ENCODE measurements at regions not wholly inside any gene's neighbourhood (a gene's known extent, or its start where the extent isn't known, plus 50 kb on each side); places are given as distances from the start of the nearest gene placed in this dataset.
A peak's percentile ranks its signal among the peaks of the same experiment; 100 is the strongest.

- no peak overlapping the region for H3K4me3 ChIP-seq (ENCODE audit: low read length in 3 of 3)
- no peak overlapping the region for H3K9ac ChIP-seq (ENCODE audit: low read depth in 1 of 3, low read length in 3 of 3)
- no peaks in the 10 kb centered on the region for H3K9me3 ChIP-seq (ENCODE audit: control insufficient read depth in 3 of 3, low read length in 3 of 3)
- H3K4me1 ChIP-seq (ENCODE audit: control insufficient read depth in 3 of 3, insufficient read depth in 3 of 3, low read length in 3 of 3) = no peaks in the 10 kb centered on the region
- no peak overlapping the region for H3K27ac ChIP-seq (ENCODE audit: low read depth, low read length)
- H3K36me3 ChIP-seq (ENCODE audit: control insufficient read depth in 3 of 3, insufficient read depth in 3 of 3, low read length in 3 of 3) = no peaks in the 10 kb centered on the region
- H3K27me3 ChIP-seq (ENCODE audit: control insufficient read depth in 3 of 3, insufficient read depth in 3 of 3, low read length in 3 of 3) = peaks cover 4 to 6% (median 4%) of the 10 kb centered on the region in 3 donors
Measured at GRCh38 chr14:98704441-98704840, 567.6 kb downstream of the BCL11B start.

DNA sequence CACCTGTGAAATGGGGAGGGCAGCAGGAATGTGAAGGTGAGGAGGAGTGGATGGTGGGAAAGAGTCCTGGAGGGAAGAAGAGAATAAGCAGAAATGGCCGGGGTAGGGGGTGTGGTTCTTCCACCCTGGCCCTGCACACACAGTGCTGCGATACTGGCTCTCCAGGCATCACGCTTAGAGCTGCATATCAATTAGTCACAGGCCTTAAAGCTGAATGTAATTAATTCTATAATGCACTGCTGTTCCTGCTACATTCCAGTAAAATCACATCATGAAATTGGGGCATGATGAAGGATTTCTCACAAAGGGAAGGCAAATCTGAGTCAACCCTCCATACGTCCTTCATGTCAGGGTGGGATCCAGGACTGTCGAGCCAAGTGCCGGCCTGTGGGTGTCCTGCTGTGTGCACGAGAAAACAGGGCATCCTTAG, 566.1 kb downstream of the BCL11B start:
- H3K36me3 ChIP-seq (ENCODE audit: control insufficient read depth in 3 of 3, insufficient read depth in 3 of 3, low read length in 3 of 3) = no peaks in the 10 kb centered on the region
- H3K27me3 ChIP-seq (ENCODE audit: control insufficient read depth in 3 of 3, insufficient read depth in 3 of 3, low read length in 3 of 3) = peaks cover 4 to 6% (median 4%) of the 10 kb centered on the region in 3 donors
- no peaks in the 10 kb centered on the region for H3K9me3 ChIP-seq (ENCODE audit: control insufficient read depth in 3 of 3, low read length in 3 of 3)
- H3K9ac ChIP-seq (ENCODE audit: low read depth in 1 of 3, low read length in 3 of 3) = no peak overlapping the region
- H3K27ac ChIP-seq (ENCODE audit: low read depth, low read length) = no peak overlapping the region
- no peaks in the 10 kb centered on the region for H3K4me1 ChIP-seq (ENCODE audit: control insufficient read depth in 3 of 3, insufficient read depth in 3 of 3, low read length in 3 of 3)
- H3K4me3 ChIP-seq (ENCODE audit: low read length in 3 of 3) = no peak overlapping the region

DNA sequence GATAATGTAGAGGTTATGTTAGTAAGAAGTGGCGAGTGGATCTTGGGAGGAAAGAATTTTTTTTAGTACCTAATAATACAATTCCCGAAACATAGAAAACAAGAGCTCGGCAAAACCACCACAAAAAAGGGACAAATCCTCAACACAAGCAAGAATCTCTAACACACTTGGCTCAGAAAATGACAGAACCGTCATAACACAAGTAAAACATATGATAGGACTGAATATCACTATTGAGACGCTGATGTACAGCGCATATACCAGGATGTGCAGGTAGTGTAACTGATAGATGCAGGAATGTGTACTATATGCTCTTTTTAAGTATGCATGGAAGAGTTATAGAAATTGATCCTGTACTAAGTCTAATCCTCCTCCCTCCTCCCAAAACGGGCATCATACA, 564.5 kb downstream of the BCL11B start:
- Histone ChIP-seq H3K9ac (ENCODE audit: low read depth in 1 of 3, low read length in 3 of 3) (no peak overlapping the region), H3K4me1 (ENCODE audit: control insufficient read depth in 3 of 3, insufficient read depth in 3 of 3, low read length in 3 of 3) (no peaks in the 10 kb centered on the region), H3K27ac (ENCODE audit: low read depth, low read length) (no peak overlapping the region), H3K4me3 (ENCODE audit: low read length in 3 of 3) (no peak overlapping the region), H3K9me3 (ENCODE audit: control insufficient read depth in 3 of 3, low read length in 3 of 3) (no peaks in the 10 kb centered on the region), H3K27me3 (ENCODE audit: control insufficient read depth in 3 of 3, insufficient read depth in 3 of 3, low read length in 3 of 3) (peaks cover 4% of the 10 kb centered on the region in 3 donors), H3K36me3 (ENCODE audit: control insufficient read depth in 3 of 3, insufficient read depth in 3 of 3, low read length in 3 of 3) (no peaks in the 10 kb centered on the region)

DNA sequence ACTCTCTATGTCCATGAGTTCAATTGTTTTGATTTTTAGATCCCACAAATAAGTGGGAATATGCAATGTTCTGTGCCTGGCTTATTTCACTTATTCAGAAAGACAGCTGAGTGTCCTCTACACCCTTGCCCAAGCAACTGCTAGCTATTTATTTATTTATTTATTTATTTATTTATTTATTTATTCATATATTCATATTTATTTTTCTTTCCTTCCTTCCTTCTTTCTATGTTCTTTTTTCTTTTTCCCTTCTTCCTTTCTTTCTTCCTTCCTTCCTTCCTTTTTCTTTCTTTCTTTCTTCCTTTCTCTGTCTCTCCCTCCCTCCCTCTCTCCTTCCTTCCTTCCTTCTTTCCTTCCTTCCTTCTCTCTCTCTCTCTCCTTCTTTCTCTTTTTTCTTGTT, 563.4 kb downstream of the BCL11B start:
- H3K9me3 ChIP-seq (ENCODE audit: control insufficient read depth in 3 of 3, low read length in 3 of 3) = no peaks in the 10 kb centered on the region
- H3K36me3 ChIP-seq (ENCODE audit: control insufficient read depth in 3 of 3, insufficient read depth in 3 of 3, low read length in 3 of 3) = no peaks in the 10 kb centered on the region
- H3K4me3 ChIP-seq (ENCODE audit: low read length in 3 of 3) = no peak overlapping the region
- peaks cover 0 to 4% (median 0%) of the 10 kb centered on the region in 3 donors for H3K27me3 ChIP-seq (ENCODE audit: control insufficient read depth in 3 of 3, insufficient read depth in 3 of 3, low read length in 3 of 3)
- no peak overlapping the region for H3K9ac ChIP-seq (ENCODE audit: low read depth in 1 of 3, low read length in 3 of 3)
- H3K4me1 ChIP-seq (ENCODE audit: control insufficient read depth in 3 of 3, insufficient read depth in 3 of 3, low read length in 3 of 3) = no peaks in the 10 kb centered on the region
- no peak overlapping the region for H3K27ac ChIP-seq (ENCODE audit: low read depth, low read length)

DNA sequence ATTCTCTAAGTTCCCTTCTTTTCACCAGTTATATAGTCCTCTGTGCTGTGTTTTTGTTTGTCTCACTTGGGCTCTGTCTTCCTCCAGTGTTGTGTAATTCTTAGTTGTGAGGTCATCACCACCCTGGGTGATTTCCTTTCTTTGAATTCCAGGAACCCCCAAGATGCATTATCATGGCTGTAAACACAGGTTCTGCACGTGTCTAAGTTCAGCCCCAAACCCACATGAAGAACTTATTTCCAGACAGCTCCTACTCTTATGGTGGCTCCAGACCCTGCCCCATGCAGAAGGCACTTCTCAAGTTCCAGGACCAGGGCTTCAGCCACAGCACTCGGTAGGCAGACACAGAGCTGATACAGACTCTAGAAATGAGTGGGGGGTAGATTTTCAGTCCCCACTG, 560.5 kb downstream of the BCL11B start:
- Histone ChIP-seq H3K9ac (ENCODE audit: low read depth in 1 of 3, low read length in 3 of 3) (no peak overlapping the region), H3K27me3 (ENCODE audit: control insufficient read depth in 3 of 3, insufficient read depth in 3 of 3, low read length in 3 of 3) (no peaks in the 10 kb centered on the region), H3K36me3 (ENCODE audit: control insufficient read depth in 3 of 3, insufficient read depth in 3 of 3, low read length in 3 of 3) (no peaks in the 10 kb centered on the region), H3K4me3 (ENCODE audit: low read length in 3 of 3) (no peak overlapping the region), H3K27ac (ENCODE audit: low read depth, low read length) (no peak overlapping the region), H3K4me1 (ENCODE audit: control insufficient read depth in 3 of 3, insufficient read depth in 3 of 3, low read length in 3 of 3) (peaks cover 15 to 17% (median 16%) of the 10 kb centered on the region in 3 donors), H3K9me3 (ENCODE audit: control insufficient read depth in 3 of 3, low read length in 3 of 3) (no peaks in the 10 kb centered on the region)

DNA sequence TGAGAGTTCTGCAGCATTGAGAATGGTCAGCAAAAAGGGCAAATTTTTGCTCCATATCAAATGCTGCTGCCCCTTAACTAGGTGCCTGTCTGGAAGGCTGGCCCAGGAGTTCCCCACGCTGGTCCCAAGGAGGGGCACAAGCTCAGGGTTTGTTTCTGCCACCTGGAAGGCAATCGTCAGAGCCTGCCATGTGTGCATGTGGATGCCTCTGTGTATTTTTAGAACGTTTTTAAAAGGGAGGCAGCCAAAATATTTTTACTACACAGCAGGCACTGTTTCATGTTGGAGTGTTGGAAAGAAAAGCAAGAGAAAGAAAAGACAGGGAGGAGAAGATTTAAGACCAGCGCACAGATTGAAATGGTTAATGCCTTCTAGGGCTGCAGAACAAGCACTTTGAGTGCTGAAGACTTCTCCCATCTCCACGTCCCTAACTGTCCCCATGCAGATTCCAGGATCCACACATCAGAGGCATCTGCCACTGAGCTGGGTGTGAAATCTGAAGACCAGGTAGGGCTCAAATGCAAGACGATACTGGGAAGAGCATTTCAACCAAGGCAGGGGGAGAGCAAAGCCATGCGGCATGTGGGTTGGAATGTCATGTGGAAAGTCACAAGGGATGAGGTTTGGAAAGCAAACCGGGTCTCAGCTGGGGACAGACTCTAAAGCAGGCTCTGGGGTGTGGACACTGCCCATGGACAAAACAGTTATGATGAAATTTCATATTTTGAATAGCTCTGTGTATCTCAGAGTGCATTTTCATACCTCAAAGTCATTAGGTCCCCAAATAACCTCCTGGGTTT, 557.2 kb downstream of the BCL11B start:
- Histone ChIP-seq H3K9ac (ENCODE audit: low read depth in 1 of 3, low read length in 3 of 3) (peak overlapping the region in 2 of 3 donors; percentile 51 to 71), H3K4me1 (ENCODE audit: control insufficient read depth in 3 of 3, insufficient read depth in 3 of 3, low read length in 3 of 3) (peaks cover 15 to 17% (median 16%) of the 10 kb centered on the region in 3 donors), H3K27me3 (ENCODE audit: control insufficient read depth in 3 of 3, insufficient read depth in 3 of 3, low read length in 3 of 3) (no peaks in the 10 kb centered on the region), H3K4me3 (ENCODE audit: low read length in 3 of 3) (no peak overlapping the region), H3K9me3 (ENCODE audit: control insufficient read depth in 3 of 3, low read length in 3 of 3) (no peaks in the 10 kb centered on the region), H3K27ac (ENCODE audit: low read depth, low read length) (peak overlapping the region; percentile 68), H3K36me3 (ENCODE audit: control insufficient read depth in 3 of 3, insufficient read depth in 3 of 3, low read length in 3 of 3) (no peaks in the 10 kb centered on the region)

GRCh38 chr14:98716133-98716532, 555.9 kb downstream of the BCL11B start:
- no peaks in the 10 kb centered on the region for H3K36me3 ChIP-seq (ENCODE audit: control insufficient read depth in 3 of 3, insufficient read depth in 3 of 3, low read length in 3 of 3)
- peaks cover 15 to 17% (median 16%) of the 10 kb centered on the region in 3 donors for H3K4me1 ChIP-seq (ENCODE audit: control insufficient read depth in 3 of 3, insufficient read depth in 3 of 3, low read length in 3 of 3)
- H3K9ac ChIP-seq (ENCODE audit: low read depth in 1 of 3, low read length in 3 of 3) = no peak overlapping the region
- no peak overlapping the region for H3K27ac ChIP-seq (ENCODE audit: low read depth, low read length)
- H3K4me3 ChIP-seq (ENCODE audit: low read length in 3 of 3) = no peak overlapping the region
- no peaks in the 10 kb centered on the region for H3K27me3 ChIP-seq (ENCODE audit: control insufficient read depth in 3 of 3, insufficient read depth in 3 of 3, low read length in 3 of 3)
- no peaks in the 10 kb centered on the region for H3K9me3 ChIP-seq (ENCODE audit: control insufficient read depth in 3 of 3, low read length in 3 of 3)

- H3K4me1 ChIP-seq (ENCODE audit: control insufficient read depth in 3 of 3, insufficient read depth in 3 of 3, low read length in 3 of 3) = peaks cover 0 to 3% (median 2%) of the 10 kb centered on the region in 3 donors
- no peak overlapping the region for H3K4me3 ChIP-seq (ENCODE audit: low read length in 3 of 3)
- H3K9ac ChIP-seq (ENCODE audit: low read depth in 1 of 3, low read length in 3 of 3) = no peak overlapping the region
- no peaks in the 10 kb centered on the region for H3K9me3 ChIP-seq (ENCODE audit: control insufficient read depth in 3 of 3, low read length in 3 of 3)
- H3K36me3 ChIP-seq (ENCODE audit: control insufficient read depth in 3 of 3, insufficient read depth in 3 of 3, low read length in 3 of 3) = no peaks in the 10 kb centered on the region
- no peak overlapping the region for H3K27ac ChIP-seq (ENCODE audit: low read depth, low read length)
- H3K27me3 ChIP-seq (ENCODE audit: control insufficient read depth in 3 of 3, insufficient read depth in 3 of 3, low read length in 3 of 3) = peaks cover 0 to 9% (median 0%) of the 10 kb centered on the region in 3 donors
Measured at GRCh38 chr14:98721061-98721460, 550.9 kb downstream of the BCL11B start.

DNA sequence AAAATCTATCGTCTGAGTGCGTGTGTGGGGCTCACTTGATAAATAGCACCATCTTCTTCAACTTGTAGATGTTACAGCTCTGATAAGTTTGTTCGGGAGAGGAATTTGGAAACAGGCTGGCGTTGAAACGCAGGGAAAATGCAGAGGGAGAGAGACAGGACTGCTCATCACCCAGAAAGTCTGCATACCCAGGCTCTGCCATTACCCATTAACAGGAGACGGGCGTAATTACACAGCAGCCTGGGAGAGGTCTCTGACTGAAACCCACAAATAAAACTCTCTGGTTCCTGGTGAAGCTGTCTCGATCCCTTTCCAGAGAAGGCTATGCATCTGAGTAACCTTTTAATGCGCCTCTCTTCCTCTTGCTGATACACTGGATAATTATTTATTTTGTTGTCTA, 547.3 kb downstream of the BCL11B start:
- Histone ChIP-seq H3K36me3 (ENCODE audit: control insufficient read depth in 3 of 3, insufficient read depth in 3 of 3, low read length in 3 of 3) (no peaks in the 10 kb centered on the region), H3K9ac (ENCODE audit: low read depth in 1 of 3, low read length in 3 of 3) (no peak overlapping the region), H3K27ac (ENCODE audit: low read depth, low read length) (no peak overlapping the region), H3K4me3 (ENCODE audit: low read length in 3 of 3) (no peak overlapping the region), H3K27me3 (ENCODE audit: control insufficient read depth in 3 of 3, insufficient read depth in 3 of 3, low read length in 3 of 3) (peaks cover 0 to 9% (median 0%) of the 10 kb centered on the region in 3 donors), H3K4me1 (ENCODE audit: control insufficient read depth in 3 of 3, insufficient read depth in 3 of 3, low read length in 3 of 3) (no peaks in the 10 kb centered on the region), H3K9me3 (ENCODE audit: control insufficient read depth in 3 of 3, low read length in 3 of 3) (no peaks in the 10 kb centered on the region)

GRCh38 chr14:98725191-98725590, 546.8 kb downstream of the BCL11B start:
- H3K27me3 ChIP-seq (ENCODE audit: control insufficient read depth in 3 of 3, insufficient read depth in 3 of 3, low read length in 3 of 3) = peaks cover 0 to 9% (median 0%) of the 10 kb centered on the region in 3 donors
- no peak overlapping the region for H3K9ac ChIP-seq (ENCODE audit: low read depth in 1 of 3, low read length in 3 of 3)
- no peaks in the 10 kb centered on the region for H3K4me1 ChIP-seq (ENCODE audit: control insufficient read depth in 3 of 3, insufficient read depth in 3 of 3, low read length in 3 of 3)
- no peaks in the 10 kb centered on the region for H3K36me3 ChIP-seq (ENCODE audit: control insufficient read depth in 3 of 3, insufficient read depth in 3 of 3, low read length in 3 of 3)
- no peak overlapping the region for H3K4me3 ChIP-seq (ENCODE audit: low read length in 3 of 3)
- no peak overlapping the region for H3K27ac ChIP-seq (ENCODE audit: low read depth, low read length)
- no peaks in the 10 kb centered on the region for H3K9me3 ChIP-seq (ENCODE audit: control insufficient read depth in 3 of 3, low read length in 3 of 3)

All from skeletal muscle tissue (tissue), 3 donors.